ENCODE measurements at regions not wholly inside any gene's neighbourhood (a gene's known extent, or its start where the extent isn't known, plus 50 kb on each side); places are given as distances from the start of the nearest gene placed in this dataset.

- TF ChIP-seq CTCF (IDR thresholded peaks at IDR 0.05; ENCODE audit: insufficient read depth, low read depth, low read length): no peak
- DNase-seq (ENCODE audit: low read depth): no peak
- no peak overlapping the region for H3K4me3 ChIP-seq (ENCODE audit: low read depth, low read length)
Observed at GRCh38 chr5:68873198-68873597, 220.6 kb upstream of the SLC30A5 start.

GRCh38 chr5:68875351-68875750 is 218.5 kb upstream of the SLC30A5 start:
- H3K4me3 ChIP-seq (ENCODE audit: low read depth, low read length): no peak overlapping the region
- no peak for TF ChIP-seq CTCF (IDR thresholded peaks at IDR 0.05; ENCODE audit: insufficient read depth, low read depth, low read length)
- DNase-seq (ENCODE audit: low read depth): no peak

GRCh38 chr5:68883436-68883835 is 210.4 kb upstream of the SLC30A5 start:
- no peak for DNase-seq (ENCODE audit: low read depth)
- no peak overlapping the region for H3K4me3 ChIP-seq (ENCODE audit: low read depth, low read length)
- no peak for TF ChIP-seq CTCF (IDR thresholded peaks at IDR 0.05; ENCODE audit: insufficient read depth, low read depth, low read length)

GRCh38 chr5:68884144-68884754 is 209.6 kb upstream of the SLC30A5 start:
- H3K4me3 ChIP-seq (ENCODE audit: low read depth, low read length): no peak overlapping the region
- DNase-seq (ENCODE audit: low read depth): no peak
- TF ChIP-seq CTCF (IDR thresholded peaks at IDR 0.05; ENCODE audit: insufficient read depth, low read depth, low read length): no peak

- H3K4me3 ChIP-seq (ENCODE audit: low read depth, low read length): no peak overlapping the region
- peak; percentile 55 for TF ChIP-seq CTCF (IDR thresholded peaks at IDR 0.05; ENCODE audit: insufficient read depth, low read depth, low read length)
- no peak for DNase-seq (ENCODE audit: low read depth)
Observed at GRCh38 chr5:68884883-68885282, 208.9 kb upstream of the SLC30A5 start.

GRCh38 chr5:68886814-68887213 is 207.0 kb upstream of the SLC30A5 start:
- no peak for TF ChIP-seq CTCF (IDR thresholded peaks at IDR 0.05; ENCODE audit: insufficient read depth, low read depth, low read length)
- no peak overlapping the region for H3K4me3 ChIP-seq (ENCODE audit: low read depth, low read length)
- no peak for DNase-seq (ENCODE audit: low read depth)

GRCh38 chr5:68891718-68892117 is 202.1 kb upstream of the SLC30A5 start:
- no peak overlapping the region for H3K4me3 ChIP-seq (ENCODE audit: low read depth, low read length)
- TF ChIP-seq CTCF (IDR thresholded peaks at IDR 0.05; ENCODE audit: insufficient read depth, low read depth, low read length): no peak
- DNase-seq (ENCODE audit: low read depth): no peak

All from fibroblast of villous mesenchyme (primary cell).